ENCODE measurements at regions not wholly inside any gene's neighbourhood (a gene's known extent, or its start where the extent isn't known, plus 50 kb on each side); places are given as distances from the start of the nearest gene placed in this dataset.

DNA sequence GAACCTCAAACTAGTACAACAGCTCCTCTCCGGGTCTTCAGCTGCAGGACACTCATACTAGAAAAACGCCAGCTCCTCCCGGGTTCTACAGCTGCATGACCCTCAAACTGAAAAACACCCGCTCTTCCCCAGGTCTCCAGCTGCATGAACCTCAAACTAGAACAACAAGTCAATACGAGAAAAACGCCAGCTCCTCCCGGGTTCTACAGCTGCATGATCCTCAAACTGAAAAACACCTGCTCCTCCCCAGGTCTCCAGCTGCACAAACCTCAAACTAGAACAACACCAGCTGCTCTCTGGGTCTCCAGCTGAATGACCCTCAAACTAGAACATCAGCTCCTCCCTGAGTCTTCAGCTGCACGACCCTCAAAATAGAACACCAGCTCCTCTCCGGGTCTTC is 315.0 kb upstream of the TFPI start:
- 88% methylated on average over 4 of the region's 9 CpGs; no CpG with 5 or more reads in 1 of the 2 experiments for WGBS, 2 experiments (ENCODE audit: extremely low coverage in 2 of 2, insufficient read length in 1 of 2)
- no peak overlapping the region for H2BK15ac ChIP-seq (ENCODE audit: low read depth, low read length)
- H3K4me3 ChIP-seq (ENCODE audit: insufficient read depth, low read depth, low read length): no peak overlapping the region
- H3K79me1 ChIP-seq (ENCODE audit: low read depth in 1 of 2, low read length in 2 of 2): no peaks in the 10 kb centered on the region
- H4K5ac ChIP-seq (ENCODE audit: low read depth, low read length): no peak overlapping the region
- H2BK120ac ChIP-seq (ENCODE audit: low read depth, low read length): no peak overlapping the region
- H2AK9ac ChIP-seq (replicated peaks; ENCODE audit: low read depth, low read length, poor library complexity): no peak overlapping the region
- ATAC-seq (ENCODE audit: low read depth) (no peak), DNase-seq (no peak)
- no peaks in the 10 kb centered on the region; the same call in 1 of the 2 replicates for H3K9me3 ChIP-seq (ENCODE audit: control insufficient read depth, insufficient read depth, low read length)
- CTCF ChIA-PET: no interaction called here
- no peak overlapping the region for H3K27ac ChIP-seq (ENCODE audit: insufficient read depth, low read length)
- TF ChIP-seq, protein P1, sequence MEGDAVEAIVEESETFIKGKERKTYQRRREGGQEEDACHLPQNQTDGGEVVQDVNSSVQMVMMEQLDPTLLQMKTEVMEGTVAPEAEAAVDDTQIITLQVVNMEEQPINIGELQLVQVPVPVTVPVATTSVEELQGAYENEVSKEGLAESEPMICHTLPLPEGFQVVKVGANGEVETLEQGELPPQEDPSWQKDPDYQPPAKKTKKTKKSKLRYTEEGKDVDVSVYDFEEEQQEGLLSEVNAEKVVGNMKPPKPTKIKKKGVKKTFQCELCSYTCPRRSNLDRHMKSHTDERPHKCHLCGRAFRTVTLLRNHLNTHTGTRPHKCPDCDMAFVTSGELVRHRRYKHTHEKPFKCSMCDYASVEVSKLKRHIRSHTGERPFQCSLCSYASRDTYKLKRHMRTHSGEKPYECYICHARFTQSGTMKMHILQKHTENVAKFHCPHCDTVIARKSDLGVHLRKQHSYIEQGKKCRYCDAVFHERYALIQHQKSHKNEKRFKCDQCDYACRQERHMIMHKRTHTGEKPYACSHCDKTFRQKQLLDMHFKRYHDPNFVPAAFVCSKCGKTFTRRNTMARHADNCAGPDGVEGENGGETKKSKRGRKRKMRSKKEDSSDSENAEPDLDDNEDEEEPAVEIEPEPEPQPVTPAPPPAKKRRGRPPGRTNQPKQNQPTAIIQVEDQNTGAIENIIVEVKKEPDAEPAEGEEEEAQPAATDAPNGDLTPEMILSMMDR (conservative IDR thresholded peaks at IDR 0.05; ENCODE audit: low read depth, low read length): no peak
- TF ChIP-seq, protein P2, sequence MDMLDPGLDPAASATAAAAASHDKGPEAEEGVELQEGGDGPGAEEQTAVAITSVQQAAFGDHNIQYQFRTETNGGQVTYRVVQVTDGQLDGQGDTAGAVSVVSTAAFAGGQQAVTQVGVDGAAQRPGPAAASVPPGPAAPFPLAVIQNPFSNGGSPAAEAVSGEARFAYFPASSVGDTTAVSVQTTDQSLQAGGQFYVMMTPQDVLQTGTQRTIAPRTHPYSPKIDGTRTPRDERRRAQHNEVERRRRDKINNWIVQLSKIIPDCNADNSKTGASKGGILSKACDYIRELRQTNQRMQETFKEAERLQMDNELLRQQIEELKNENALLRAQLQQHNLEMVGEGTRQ (IDR thresholded peaks at IDR 0.05; ENCODE audit: low read depth, low read length): no peak
- TF ChIP-seq FOS (IDR thresholded peaks at IDR 0.05; ENCODE audit: low read depth, low read length) (no peak), CHD1 (IDR thresholded peaks at IDR 0.05; ENCODE audit: low read depth, low read length) (no peak), MAFK (IDR thresholded peaks at IDR 0.05; ENCODE audit: low read depth, low read length) (no peak), BHLHE40 (IDR thresholded peaks at IDR 0.05; ENCODE audit: low read depth, low read length) (no peak), CEBPB (IDR thresholded peaks at IDR 0.05; ENCODE audit: low read depth, low read length) (no peak), RFX5 (IDR thresholded peaks at IDR 0.05; ENCODE audit: low read depth, low read length) (no peak), MAZ (IDR thresholded peaks at IDR 0.05; ENCODE audit: borderline replicate concordance, low read depth, low read length) (no peak), POLR2A (IDR thresholded peaks at IDR 0.05; ENCODE audit: low read depth, low read length) (no peak), SMC3 (IDR thresholded peaks at IDR 0.05; ENCODE audit: low read depth, low read length) (no peak), RAD21 (IDR thresholded peaks at IDR 0.05; ENCODE audit: low read length) (no peak), RCOR1 (IDR thresholded peaks at IDR 0.05; ENCODE audit: insufficient replicate concordance, low read length) (no peak), NFE2L2 (IDR thresholded peaks at IDR 0.05; ENCODE audit: low read depth, low read length) (no peak), MXI1 (IDR thresholded peaks at IDR 0.05; ENCODE audit: borderline replicate concordance, low read depth, low read length) (no peak)
- TF ChIP-seq, protein P3, sequence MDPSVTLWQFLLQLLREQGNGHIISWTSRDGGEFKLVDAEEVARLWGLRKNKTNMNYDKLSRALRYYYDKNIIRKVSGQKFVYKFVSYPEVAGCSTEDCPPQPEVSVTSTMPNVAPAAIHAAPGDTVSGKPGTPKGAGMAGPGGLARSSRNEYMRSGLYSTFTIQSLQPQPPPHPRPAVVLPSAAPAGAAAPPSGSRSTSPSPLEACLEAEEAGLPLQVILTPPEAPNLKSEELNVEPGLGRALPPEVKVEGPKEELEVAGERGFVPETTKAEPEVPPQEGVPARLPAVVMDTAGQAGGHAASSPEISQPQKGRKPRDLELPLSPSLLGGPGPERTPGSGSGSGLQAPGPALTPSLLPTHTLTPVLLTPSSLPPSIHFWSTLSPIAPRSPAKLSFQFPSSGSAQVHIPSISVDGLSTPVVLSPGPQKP (IDR thresholded peaks at IDR 0.05; ENCODE audit: borderline replicate concordance, low read depth, low read length): no peak
- no peak overlapping the region for H2AFZ ChIP-seq (replicated peaks; ENCODE audit: low read length, poor library complexity)
- H3K14ac ChIP-seq (replicated peaks; ENCODE audit: low read depth, low read length): no peak overlapping the region
- in situ Hi-C loops (cut with MboI; ENCODE audit: low sequenced_read_pairs): no loop called here
- POLR2A ChIA-PET (ENCODE audit: unreplicated experiment): no interaction called here
- no TSS peak for BruUV-seq (replicated peaks)
- intact Hi-C loops (cut with micrococcal nuclease): no loop called here
- no peaks in the 10 kb centered on the region for H3K9me1 ChIP-seq (ENCODE audit: insufficient read depth, low read length)
- H3K9ac ChIP-seq (ENCODE audit: low read depth, low read length): no peak overlapping the region
- H2AK5ac ChIP-seq (ENCODE audit: low read depth, low read length): no peak overlapping the region
- H3K4me1 ChIP-seq (ENCODE audit: control insufficient read depth, insufficient read depth, low read length): no peaks in the 10 kb centered on the region
- no peak overlapping the region for H4K8ac ChIP-seq (ENCODE audit: low read depth in 2 of 2, low read length in 2 of 2)
- dilution Hi-C loops (cut with HindIII; ENCODE audit: low sequenced_read_pairs, unreplicated experiment): no loop called here
- H2BK20ac ChIP-seq (ENCODE audit: low read depth, low read length): no peak overlapping the region
- no peaks in the 10 kb centered on the region for H3K36me3 ChIP-seq (ENCODE audit: control insufficient read depth, insufficient read depth, low read length)
- no peak overlapping the region for H4K91ac ChIP-seq (ENCODE audit: insufficient read depth, low read depth, low read length)
- H3K4ac ChIP-seq (ENCODE audit: low read depth, low read length): no peak overlapping the region
- no peak overlapping the region for H3K4me2 ChIP-seq (ENCODE audit: low read depth, low read length)
- no peak overlapping the region for H2BK5ac ChIP-seq (ENCODE audit: low read depth, low read length, poor library complexity, severe bottlenecking)
- no peak overlapping the region for H3K23ac ChIP-seq (ENCODE audit: low read depth, low read length)
- H3K18ac ChIP-seq (ENCODE audit: low read depth, low read length): no peak overlapping the region
- peaks cover 4% of the 10 kb centered on the region for H3K27me3 ChIP-seq (ENCODE audit: control insufficient read depth, insufficient read depth, low read length)
- no peak overlapping the region for H3K56ac ChIP-seq (ENCODE audit: extremely low read depth, insufficient read depth, low read length)
- H4K20me1 ChIP-seq (ENCODE audit: insufficient read depth, low read length): no peaks in the 10 kb centered on the region
